GM19395 (cell line): ENCODE measurements at regions not wholly inside any gene's neighbourhood (a gene's known extent, or its start where the extent isn't known, plus 50 kb on each side); places are given as distances from the start of the nearest gene placed in this dataset.
"Not testable (repeated sequence)": the region's sequence is repeated elsewhere in the genome, so short reads cannot be mapped to it uniquely, and the experiment has no call there.

Experiments
- ATAC-seq: cut with Tn5 transposase; IDR thresholded peaks from one replicate; pipeline ENCODE4 v1.9.1; 2021; ENCODE audit warnings: mild to moderate bottlenecking, moderate library complexity; ENCODE audit not compliant: unreplicated experiment

DNA sequence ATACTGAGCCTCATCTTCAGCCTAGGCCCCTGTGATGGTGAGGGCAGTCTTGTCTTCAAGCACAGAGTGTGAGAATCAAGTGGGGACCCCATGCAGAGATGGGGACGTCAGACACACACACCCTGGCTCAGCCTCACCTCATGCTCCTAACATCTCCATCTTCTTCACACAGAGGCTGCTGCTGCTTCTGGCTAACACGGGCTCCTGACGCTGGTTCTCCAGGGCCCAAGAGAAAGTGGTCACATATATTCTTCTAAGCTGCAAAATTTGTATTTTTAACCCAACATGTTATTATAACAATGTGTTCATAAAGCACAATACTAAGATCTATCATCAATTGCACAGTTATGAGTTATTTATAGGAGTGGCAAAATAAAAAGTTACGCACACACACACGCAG is 101.2 kb downstream of the VPREB1 start:
- ATAC-seq = no peak

- ATAC-seq = no peak
Measured at GRCh38 chr22:22346401-22347107, 102.0 kb downstream of the VPREB1 start.

- ATAC-seq = no peak
Measured at GRCh38 chr22:22348127-22348814, 103.7 kb downstream of the VPREB1 start.

- no peak for ATAC-seq
Measured at GRCh38 chr22:22348815-22349454, 104.3 kb downstream of the VPREB1 start.

DNA sequence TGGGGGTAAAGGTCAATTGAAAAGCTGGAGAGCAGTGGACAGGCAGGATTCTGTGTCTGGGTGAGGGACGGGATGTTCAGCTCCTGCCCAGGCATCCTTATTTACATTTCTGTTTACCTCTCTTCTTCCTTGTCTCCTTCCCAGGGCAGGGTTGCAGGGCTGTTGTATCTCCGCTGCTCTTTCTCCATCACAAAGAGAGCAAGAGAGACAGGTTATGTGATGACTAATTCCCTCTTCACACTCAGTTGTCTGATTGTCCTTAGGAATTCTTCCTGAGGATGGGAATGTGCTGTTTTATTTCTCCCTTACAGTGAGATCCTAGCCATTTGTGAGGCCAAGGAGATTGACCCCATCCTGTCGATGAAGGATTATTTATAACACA is 104.9 kb downstream of the VPREB1 start:
- no peak for ATAC-seq

GRCh38 chr22:22351366-22351765 is 106.8 kb downstream of the VPREB1 start:
- no peak for ATAC-seq

- ATAC-seq = no peak
Measured at GRCh38 chr22:22352371-22352999, 107.9 kb downstream of the VPREB1 start.

DNA sequence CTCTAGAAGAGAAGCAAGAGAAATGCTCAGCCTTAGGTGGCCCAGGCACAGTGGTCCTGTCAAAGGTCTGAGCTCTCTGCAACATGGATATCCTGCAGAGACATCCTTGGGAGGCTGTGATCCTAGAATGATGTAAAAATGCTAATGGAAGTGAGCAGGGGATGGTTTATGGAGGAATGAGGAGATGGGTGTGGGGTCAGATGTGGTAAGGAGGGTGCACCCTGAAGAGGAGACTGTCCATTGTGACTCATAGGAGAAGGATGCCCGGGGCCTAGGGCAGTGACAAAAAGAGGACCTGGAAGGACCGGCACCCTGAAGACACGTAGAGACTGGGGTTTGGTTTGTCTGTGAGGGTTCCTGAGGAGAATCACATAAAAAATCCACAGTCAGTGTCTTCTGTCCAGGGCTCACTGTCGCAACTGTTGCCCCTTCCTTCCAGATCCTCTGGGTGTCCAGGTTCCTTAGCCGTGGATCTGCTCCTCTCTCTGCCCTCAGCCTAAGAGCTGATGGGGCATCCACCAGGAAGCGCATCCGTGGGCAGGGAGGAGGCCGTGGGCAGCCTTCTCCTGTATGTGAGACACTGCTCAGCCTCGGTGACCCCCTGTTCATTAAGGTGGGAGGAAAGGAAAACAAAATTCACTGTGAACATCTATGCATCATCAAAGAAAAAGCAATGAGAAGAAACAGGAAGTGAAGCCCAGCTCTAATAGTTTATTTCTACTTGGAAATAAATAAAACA is 110.7 kb downstream of the VPREB1 start:
- ATAC-seq = no peak

GRCh38 chr22:22357024-22357883 is 112.7 kb downstream of the VPREB1 start:
- no peak for ATAC-seq

GRCh38 chr22:22358152-22358551 is 113.6 kb downstream of the VPREB1 start:
- no peak for ATAC-seq

DNA sequence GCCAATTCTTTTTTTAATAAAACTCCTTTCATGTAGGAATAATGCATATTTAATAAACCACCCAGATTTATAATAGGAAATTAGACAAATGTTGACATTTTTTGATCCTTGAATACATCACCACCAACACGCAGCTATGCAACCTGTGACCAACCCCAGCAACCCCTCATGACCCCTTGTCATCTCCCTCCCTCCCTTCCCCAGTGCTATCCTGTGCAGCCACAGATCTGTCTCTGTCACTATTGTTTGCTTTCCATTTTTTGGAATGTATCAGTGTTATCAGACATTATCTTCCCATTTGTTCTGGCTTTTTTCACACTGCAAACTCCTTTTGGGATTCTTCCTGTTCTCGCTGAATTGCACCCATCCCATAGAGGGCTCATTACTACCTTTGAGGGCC is 114.1 kb downstream of the VPREB1 start:
- no peak for ATAC-seq

GRCh38 chr22:22359465-22359864 is 114.9 kb downstream of the VPREB1 start:
- no peak for ATAC-seq

DNA sequence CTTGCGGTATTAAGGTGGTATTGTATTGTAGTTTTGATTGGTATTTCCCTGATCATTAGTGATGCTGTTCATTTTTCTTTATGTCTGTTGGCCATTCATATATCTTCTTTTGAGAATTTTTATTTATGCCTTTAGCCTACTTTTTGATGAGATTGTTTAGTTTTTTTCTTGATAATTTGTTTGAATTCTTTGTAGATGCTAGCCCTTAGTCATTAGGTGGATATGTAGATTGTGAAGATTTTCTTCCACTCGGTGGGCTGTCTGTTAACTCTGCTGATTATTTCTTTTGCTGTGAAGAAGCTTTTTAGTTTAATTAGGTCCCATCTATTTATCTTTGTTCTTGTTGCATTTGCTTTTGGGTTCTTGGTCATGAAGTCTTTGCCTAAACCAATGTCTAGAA is 115.4 kb downstream of the VPREB1 start:
- ATAC-seq = no peak

GRCh38 chr22:22362311-22362710 is 117.7 kb downstream of the VPREB1 start:
- no peak for ATAC-seq

GRCh38 chr22:22362936-22363335 is 118.3 kb downstream of the VPREB1 start:
- ATAC-seq = no peak

- ATAC-seq = no peak
Measured at GRCh38 chr22:22364207-22364606, 119.6 kb downstream of the VPREB1 start.

GRCh38 chr22:22366537-22366936 is 122.0 kb downstream of the VPREB1 start:
- ATAC-seq = no peak

- no peak for ATAC-seq
Measured at GRCh38 chr22:22368516-22368915, 123.9 kb downstream of the VPREB1 start.

- not testable (repeated sequence) for ATAC-seq
Measured at GRCh38 chr22:22369219-22369963, 124.8 kb downstream of the VPREB1 start.

GRCh38 chr22:22369964-22370270 is 125.3 kb downstream of the VPREB1 start:
- no peak for ATAC-seq
